GM18870 (cell line): ENCODE measurements at regions not wholly inside any gene's neighbourhood (a gene's known extent, or its start where the extent isn't known, plus 50 kb on each side); places are given as distances from the start of the nearest gene placed in this dataset.
"Not testable (repeated sequence)": the region's sequence is repeated elsewhere in the genome, so short reads cannot be mapped to it uniquely, and the experiment has no call there.

ENCODE experiments used
- ATAC-seq: cut with Tn5 transposase; IDR thresholded peaks from one replicate; pipeline ENCODE4 v1.9.1; 2021; ENCODE audit warnings: moderate library complexity; ENCODE audit not compliant: unreplicated experiment

GRCh38 chr12:19972325-19973288 lies 395.7 kb upstream of the PDE3A start:
- peak; percentile 66 for ATAC-seq

DNA sequence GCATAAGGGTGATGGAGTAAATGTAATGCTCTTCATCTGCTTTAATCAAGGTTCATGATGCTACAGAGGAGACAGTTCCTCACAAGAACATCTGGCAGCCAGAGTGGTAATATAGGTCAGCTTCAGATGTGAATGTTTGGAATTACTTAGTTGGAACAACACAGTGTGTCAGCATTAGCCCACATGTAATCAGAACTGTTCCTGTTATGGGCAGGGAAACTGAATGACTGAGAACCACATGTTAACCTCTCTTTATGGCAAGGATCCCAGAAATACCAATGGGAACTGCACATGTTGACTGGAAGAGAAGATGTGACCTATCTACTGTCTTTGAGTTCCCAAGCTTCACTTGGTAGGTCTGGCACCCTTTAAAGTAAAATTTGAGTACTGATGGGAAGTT lies 390.1 kb upstream of the PDE3A start:
- ATAC-seq: no peak

GRCh38 chr12:19979584-19979983 lies 388.8 kb upstream of the PDE3A start:
- no peak for ATAC-seq

DNA sequence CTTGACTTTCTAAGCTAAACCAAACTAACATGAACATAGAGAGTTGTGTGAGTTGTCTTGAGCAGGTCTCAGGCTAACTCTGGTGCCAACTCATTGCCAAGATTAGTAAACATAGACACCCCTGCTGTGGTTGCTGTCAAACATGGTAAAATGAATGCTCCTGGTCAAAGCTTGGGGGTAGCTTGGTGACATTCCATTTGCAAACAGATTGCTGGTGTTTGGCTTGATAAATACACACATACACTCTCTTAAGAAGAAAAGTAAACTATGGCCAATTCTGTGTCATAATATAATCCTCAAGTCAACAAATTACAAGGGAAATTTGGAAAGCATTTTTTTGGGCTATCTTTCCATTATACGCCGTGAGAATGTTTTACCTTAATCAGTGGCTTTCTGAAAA lies 386.4 kb upstream of the PDE3A start:
- no peak for ATAC-seq

- ATAC-seq: no peak
These were observed 380.3 kb upstream of the PDE3A start for GRCh38 chr12:19988001-19988400.

GRCh38 chr12:19988459-19988873 lies 379.9 kb upstream of the PDE3A start:
- ATAC-seq: no peak

DNA sequence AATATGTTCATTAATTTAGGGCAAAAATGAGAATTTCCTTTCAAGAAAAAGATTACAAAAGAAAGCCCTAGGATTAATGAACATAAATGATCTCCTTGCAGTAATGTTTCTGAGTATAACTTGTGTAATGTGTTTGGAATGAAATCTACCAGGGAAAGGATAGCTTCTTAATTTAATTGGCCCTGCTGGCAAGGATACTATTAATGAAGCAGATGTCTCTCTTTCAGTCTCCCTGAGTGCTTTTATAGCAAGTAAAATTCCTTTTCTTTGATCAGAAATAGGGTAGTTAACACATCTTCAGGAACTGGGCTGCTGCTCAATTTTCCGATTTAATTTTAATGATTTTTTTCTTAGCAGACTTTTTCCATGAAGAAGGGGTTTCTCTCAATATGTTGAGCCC lies 379.4 kb upstream of the PDE3A start:
- no peak for ATAC-seq

DNA sequence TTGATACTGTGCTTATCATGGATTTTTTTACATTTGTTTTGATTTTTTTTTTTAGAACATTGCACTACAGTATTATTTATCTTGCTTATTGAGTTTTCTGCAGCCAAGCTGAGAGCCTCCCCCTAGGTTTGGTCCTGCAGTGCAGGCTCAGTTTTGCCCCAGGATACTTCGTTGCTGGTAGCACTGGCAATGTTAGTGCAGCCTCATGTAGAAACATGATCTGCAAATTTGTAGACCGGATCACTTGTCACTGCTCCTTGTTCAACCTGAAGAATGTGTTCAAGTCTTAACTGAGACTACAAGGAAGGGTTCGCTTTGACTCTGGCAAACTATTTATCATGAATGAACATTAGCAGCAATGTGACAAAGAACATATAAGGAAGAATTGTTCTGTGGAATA lies 377.2 kb upstream of the PDE3A start:
- no peak for ATAC-seq

GRCh38 chr12:19992311-19992710 lies 376.0 kb upstream of the PDE3A start:
- no peak for ATAC-seq

- no peak for ATAC-seq
These were observed 373.4 kb upstream of the PDE3A start for GRCh38 chr12:19994968-19995367.

- ATAC-seq: no peak
These were observed 370.5 kb upstream of the PDE3A start for GRCh38 chr12:19997656-19998400.

- no peak for ATAC-seq
These were observed 369.9 kb upstream of the PDE3A start for GRCh38 chr12:19998411-19998810.

DNA sequence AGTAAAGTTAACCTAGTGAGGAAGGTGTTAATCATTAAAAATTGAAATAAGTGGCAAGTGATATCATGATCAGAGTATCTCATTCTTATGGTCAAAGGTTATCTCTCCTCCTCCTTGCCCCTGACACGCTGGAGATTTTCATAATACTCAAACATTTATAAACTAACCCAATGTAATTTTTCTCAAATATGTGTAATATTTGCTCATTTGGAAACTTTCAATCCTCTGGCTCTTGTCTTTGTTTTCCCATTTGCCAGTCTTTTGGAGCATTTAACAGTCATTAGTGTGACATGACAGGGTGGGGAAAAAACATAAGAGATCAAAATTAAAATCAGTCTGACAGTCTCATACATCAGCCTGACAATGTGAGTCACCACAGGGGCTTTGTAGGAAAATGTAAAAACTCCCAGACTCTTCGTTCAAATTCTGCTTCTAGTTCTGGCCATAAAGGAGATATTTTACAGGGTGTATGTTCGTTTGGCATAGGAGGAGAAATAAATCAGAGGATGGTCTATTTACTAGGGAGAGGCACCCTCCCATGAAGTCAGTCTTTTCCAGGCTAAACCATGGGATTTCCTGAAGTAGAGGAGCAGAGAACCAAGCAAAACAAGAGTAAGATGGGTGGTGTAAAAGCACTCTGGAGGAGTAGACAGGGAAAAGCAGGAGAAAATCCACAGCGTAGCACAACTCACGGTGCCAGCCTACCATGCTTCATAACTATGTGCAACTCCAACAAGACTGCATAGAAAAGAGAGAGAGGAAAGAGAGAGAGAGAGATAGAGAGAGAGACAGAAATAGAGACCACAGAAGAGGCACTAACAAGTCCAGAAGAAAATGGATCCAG lies 369.2 kb upstream of the PDE3A start:
- no peak for ATAC-seq

DNA sequence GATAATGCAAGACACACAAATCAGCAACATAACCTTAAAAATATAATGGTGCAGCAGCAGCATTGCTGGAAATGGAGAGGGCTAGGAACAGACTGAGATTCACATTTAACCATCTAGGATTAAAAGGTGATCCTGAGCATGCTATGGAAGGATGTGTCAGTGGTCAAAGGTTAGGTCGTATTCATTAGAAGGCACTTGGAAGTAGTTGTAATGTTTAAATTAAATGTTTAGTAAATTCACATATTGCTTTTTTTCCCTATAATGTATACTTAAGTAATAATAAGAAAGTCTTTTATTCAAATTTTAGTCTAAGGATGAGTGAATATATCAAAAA lies 368.6 kb upstream of the PDE3A start:
- ATAC-seq: no peak

GRCh38 chr12:20000229-20000849 lies 368.0 kb upstream of the PDE3A start:
- ATAC-seq: no peak

DNA sequence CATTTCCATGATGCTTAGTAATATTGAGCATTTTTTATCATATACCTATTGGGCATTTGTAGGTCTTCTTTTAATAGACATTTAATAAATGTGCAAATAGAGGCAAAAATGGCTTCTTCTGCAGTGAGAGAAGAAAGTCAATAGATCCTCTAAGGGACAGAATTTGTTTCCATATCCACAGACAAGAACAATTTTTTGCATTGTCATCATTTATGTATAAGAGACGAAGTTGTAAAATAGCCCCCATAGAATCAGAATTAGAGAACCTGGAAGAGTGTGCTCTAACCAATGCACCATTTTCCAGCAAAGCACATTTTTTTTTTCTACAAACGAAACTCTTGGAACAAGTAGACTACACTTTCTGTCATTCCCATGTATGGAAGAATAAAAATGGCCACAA lies 365.1 kb upstream of the PDE3A start:
- no peak for ATAC-seq

- no peak for ATAC-seq
These were observed 363.4 kb upstream of the PDE3A start for GRCh38 chr12:20004952-20005351.

GRCh38 chr12:20006871-20007730 lies 361.2 kb upstream of the PDE3A start:
- no peak for ATAC-seq

GRCh38 chr12:20009965-20010364 lies 358.4 kb upstream of the PDE3A start:
- ATAC-seq: not testable (repeated sequence)

DNA sequence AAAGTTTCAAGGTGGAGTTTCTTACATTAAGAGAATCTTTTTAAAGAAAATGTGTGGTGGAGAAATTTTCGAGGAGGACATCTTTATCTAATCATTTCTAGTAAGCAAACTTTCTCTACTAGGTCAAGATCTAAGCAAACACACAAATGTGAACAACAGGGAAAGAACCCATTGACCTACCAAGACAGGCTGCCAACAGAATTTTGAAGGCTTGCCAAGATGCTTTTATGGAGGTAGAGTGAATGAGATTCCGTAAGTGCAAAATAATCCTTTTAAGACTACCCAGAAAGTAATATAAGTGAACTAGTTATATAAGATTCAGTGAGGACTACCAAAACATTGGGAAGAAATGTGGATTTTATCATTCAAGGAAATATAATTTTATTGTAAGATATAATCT lies 357.1 kb upstream of the PDE3A start:
- ATAC-seq: no peak
